ENCODE measurements at regions not wholly inside any gene's neighbourhood (a gene's known extent, or its start where the extent isn't known, plus 50 kb on each side); places are given as distances from the start of the nearest gene placed in this dataset.
"Not testable (repeated sequence)": the region's sequence is repeated elsewhere in the genome, so short reads cannot be mapped to it uniquely, and the experiment has no call there.

DNA sequence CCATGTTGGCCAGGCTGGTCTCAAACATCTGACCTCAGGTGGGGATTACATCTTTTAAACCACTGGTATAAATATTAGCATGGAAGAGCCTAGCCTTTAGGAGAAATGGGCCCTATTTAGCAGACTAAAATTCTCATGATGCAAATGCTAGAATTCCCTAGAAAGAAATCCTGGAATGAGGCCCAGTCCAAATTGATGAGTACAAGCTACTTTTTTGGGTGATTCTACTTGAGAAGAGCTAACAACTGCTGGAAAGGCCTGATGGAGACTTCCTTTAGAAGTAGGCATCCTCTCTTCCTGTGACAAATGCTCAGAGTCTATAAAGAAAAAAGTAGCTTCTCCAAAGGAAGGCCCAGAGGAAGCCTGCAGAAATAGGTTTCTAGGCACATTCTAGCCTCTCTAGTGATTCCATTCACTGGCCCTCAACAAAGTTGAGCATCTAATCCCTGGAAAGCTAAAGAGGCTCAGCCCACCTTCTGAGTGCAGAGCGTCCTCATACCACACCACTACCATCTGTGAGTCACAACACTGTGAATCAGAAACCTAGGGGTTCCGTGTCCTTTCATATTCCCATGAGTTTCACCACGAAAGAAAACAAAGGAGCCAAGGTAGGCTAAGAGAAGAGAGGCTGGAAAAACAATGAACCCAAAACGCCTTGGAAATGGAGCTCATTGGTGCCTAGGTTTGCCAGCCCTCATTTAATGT lies 183.1 kb downstream of the C1D start:
- no peak for DNase-seq

DNA sequence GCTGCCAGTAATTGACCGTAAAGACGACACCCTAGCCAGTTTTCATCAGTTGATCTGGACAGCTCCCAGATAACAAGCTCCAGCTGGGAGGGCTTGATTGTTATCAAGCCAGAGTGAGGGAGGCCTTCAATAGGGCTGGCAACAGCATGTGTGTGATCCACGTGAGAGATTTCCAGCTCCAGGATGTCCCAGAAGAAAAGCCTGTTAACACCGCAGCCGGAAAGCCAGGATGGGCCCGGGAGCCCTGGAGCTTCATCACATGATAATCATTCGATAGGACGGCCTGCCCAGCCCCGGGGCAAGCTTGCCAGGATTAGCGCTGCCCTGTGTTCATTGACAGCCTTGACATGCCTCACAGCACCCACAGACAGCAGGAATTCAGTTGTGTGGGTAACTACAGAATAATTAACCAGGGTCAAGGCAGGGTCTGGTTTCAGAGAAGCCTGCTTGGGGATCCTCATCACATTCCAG lies 182.5 kb downstream of the C1D start:
- no peak for DNase-seq

DNA sequence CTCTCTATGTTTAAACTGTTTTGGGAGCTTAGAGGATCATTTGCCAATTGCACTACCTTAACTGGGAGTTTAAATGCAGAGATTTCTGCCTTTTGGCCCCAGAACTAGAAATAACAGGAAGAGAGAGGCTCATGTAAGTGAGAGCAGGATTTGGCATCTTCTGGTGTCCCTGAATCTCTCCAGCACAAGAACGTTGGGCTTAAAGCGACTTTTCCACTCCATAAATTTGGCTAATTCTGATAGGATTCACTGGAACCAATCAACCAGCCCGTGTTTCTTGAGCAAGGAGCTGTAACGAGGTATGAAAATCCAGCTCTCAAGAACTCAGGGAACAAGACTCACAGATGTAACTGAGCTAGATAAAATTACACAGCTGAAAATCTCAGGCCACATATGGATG lies 181.0 kb downstream of the C1D start:
- DNase-seq: no peak

DNA sequence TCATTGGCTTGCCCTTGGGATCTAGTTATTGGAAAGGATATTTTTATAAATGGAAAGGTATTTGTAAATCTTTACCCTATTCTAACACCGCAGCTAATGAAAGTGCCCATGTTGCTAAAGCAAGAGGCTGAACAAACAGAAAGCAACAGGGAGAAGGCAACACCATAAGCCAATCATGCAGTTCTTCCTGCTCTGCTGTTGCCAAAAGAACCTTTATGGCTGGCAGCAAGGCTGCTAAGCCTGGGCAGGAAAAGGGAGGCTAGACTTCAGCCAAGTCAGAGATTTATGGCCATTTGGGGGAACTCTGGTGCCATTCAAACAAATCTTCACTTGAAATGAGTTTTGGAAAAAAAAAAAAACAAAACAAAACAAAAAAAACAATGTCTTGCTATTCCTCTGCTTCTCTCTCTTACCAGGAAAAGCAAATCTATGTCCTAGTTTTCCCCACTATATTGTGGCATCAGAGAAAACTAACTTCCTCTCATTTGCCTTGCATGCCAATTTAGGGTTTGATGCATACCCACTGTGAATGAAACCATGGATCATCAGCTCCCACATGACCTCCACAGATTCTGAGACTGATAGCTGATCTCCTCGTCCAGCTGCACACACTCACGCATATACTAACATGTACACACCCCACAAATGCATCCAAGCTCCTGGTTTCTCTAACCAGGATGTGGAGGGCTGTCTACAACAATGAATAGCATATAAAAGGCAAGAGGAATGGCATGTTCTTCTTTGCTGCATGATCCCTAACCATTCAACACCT lies 179.3 kb downstream of the C1D start:
- no peak for DNase-seq

DNA sequence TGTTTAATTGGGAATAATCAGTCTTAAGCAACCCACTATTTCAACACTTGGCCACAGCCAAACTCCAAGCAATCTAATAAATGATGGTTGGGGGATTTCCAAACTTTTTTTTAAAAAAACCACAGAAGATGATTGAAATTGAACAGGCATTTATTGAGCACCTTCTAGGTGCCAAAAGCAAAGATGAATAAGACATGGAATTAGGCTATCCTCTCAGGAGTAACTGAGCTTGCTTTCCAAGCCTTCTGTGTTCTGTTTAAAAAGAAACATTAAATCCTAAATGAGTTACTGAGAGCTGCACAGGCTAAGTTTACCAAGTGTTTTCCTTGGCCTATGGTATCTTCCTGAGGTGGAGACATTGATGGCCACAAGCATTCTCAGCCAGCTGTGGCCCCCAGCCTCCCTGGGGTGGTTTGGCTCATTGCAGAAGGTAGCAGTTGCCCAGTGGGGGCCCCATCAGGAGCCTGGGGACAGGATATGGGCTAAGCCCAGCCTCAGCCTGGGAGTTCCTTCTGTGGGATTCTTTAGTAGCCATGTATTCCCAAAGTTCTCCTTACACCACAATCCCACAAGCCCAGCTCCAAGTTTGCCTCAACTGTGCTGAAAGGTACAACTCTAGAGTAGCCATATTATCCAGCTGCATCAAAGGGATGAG lies 174.3 kb downstream of the C1D start:
- no peak for DNase-seq

DNA sequence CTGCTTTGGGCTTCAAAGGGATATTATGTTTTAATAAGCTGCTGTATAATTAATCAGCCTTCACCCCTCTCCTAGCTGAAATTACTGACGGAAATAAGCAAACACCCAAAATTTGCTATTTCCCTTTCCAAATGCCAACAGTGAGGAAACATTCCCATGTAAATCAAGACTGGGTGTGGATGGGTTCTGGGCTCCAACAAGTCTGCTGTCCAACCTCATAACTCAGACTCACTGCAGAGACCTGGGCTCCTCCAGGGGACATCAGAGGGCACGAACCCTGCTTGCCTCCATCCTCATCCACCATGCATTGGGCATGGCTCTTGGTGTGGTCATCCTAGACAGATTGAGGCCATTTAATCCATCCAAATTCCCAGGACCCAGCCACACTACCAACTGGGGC lies 173.7 kb downstream of the C1D start:
- DNase-seq: no peak

DNA sequence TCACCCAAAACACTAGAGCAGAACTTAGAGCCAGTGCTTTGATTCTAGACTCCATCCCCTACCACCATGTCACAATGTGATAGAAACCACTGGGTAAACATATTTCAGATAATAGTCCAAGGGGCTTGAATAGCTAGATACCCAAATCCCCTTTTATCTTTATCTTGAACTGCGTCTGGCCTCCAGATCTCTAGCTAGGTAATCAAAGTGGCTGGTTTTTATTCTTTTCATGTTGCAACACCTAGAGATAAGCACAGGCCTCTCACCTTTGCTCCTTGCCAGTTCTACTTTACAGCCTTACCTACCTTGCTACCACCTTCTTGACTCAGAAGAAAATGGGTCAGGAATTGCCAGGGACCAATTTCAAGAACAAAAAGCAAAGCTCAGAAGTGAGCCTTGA lies 171.2 kb downstream of the C1D start:
- no peak for DNase-seq

DNA sequence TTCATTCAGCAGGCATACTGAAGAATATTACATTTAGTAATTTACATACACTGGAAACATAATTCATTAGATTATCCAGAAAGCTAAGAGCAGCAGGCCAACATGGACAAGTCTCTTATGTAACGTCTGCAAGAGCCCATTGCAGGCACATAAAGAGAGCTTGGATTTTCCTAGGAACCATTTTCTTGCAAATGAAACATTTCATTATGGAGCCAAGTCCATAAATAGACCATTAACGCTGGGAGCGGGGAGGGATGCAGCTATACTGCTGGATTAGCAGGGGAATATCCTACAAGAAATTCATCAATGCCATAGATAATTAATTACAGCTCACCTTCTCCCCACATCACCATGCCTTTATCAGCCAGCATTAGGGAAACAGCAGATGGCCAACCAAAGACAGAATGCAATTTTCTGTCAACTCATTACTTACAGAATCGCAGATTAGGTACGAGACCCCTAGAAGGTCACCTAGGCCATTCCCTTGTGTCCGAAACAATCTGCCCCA lies 170.4 kb downstream of the C1D start:
- DNase-seq: no peak

DNA sequence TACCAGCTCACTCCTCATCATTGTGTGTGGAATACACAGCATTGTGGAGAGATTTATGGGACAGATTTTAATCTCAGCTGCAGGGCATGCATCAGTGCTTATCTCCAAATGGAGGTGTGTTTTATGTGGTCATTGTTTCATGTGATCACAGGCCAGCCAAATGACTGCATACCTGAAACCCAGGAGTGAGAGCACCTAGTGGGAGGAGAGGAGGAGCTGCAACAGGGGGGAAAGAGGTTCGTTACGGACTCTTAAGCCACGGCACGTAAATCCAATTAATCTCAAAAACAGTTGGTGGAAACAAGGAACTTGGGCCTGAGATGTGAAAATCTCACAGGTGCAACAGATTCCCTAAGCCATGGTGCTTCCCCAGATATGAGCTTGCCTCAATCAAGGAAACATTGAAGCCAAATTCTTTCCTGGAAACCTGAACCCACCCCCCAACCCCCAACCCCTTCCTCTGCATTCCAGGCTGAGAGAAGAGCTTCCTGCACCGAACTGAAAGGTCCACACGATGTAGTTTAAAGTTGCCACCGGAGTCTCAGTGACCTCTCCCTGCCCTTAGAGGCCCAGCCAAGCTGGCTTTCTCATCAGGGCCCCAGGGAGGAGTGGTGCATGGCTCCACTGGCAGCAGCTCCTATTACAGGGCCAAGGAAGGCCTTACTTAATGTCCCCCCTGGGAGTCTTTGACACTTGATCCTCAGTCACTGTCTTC lies 167.4 kb downstream of the C1D start:
- DNase-seq: no peak

DNA sequence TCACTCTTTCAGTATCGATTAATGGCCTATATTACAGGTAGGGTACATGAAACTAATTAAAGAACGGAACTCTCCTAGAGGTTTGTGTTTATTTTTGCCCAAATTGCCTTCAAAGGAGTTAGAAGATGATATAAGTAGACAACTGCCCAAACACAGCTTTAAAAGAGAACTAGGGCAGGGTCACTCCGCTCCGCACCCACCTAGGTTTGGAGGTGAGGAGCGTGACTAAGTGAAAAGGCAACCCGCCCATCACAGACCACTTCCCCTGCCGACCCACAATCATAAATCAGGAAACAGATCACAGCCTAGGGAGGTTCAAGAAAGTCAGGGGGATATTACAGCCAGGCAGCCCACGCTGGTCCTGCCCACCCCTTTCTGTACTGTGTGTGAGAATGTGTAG lies 166.7 kb downstream of the C1D start:
- no peak for DNase-seq

DNA sequence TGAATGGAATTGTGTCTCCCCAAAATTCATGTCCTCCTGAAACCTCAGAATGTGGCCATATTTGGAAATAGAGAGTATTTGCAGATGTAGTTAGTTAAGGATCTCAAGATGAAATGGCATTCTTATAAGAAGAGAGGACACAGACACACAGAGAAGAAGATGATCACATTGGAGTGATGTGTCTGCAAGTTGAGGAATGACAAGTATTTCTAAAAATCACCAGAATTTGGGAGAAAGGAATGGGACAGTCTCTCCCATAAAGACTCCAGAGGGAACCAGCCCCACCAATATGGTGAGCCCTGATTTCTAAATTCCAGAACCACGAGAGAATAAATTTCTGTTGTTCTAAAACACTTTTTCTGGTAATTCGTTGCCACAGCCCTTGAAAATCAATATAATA lies 166.3 kb downstream of the C1D start:
- DNase-seq: no peak

DNA sequence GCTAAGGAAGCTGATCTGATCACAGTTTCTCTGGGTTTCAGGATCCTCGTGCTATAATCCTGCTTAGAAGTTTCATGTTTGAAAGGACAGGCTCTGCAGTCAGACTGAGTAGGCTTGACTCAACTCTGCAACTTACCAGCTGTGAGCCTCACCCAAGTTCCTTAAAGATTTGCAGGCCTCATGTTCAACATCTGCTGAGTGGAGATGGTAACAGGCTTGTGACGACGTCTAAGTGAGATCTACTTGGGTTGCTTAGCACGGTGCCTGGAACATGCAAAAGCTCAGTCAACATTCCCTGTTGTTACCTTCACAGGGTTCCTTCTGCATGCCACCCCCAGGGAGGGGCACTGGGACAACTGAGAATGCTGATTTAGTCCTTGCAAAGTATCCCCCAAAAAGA lies 164.2 kb downstream of the C1D start:
- DNase-seq: no peak

DNA sequence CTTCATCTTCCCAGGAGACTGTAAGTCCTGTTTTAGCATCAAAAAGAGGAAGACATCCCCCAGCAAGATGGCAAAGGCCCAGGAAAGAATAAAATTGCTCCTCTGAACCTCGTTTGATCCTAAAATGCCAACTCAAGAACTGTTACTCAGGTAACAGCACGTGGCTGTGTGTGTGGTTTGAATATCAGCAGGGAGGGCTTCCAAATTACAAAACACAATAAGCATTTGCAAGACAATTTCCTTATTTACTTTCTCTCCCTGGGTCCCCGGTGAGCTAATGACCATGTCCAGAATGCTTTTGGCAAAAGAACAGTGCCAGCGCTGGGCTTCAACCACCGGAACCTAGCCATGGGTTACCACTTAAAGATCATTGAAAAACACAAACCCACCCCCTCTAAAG lies 163.6 kb downstream of the C1D start:
- peak; percentile 36 for DNase-seq

DNA sequence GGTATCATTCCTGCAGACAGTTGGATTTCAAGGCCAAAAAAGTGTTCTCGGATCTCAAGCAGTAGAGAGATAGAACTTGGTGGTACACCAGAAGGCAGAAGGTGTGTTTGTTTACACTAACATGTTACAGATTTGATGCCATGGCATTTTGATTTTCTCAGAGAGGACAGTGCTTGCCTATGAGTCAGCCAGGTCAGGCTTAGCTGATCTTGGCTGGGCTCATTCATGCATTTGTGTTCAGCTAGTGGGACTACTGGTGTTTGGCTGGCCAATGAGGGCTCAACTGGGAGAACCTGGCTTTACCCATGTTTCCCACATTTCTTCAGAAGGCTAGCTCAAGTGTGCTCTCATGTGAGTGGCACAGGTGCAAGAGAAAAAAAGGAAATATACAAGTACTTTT lies 162.0 kb downstream of the C1D start:
- DNase-seq: no peak

DNA sequence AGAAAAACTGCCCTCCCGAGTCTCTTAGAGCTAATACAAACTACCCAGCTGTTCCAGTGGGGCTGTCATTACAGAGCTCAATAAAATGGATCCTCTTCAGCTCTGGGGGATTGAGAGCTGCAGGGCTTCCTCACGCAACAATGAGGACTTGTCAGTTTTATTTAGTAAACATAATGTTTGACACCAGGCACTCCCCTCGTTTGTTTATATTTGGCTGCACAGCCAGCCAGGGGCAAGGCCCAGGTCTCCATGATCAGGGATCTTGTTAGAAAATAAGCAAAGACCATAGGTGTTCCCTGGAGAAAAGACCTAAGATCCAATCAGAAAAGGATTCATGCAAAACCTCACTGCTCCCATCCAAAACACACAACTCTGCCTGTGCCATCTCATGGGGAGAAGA lies 158.2 kb downstream of the C1D start:
- no peak for DNase-seq

DNA sequence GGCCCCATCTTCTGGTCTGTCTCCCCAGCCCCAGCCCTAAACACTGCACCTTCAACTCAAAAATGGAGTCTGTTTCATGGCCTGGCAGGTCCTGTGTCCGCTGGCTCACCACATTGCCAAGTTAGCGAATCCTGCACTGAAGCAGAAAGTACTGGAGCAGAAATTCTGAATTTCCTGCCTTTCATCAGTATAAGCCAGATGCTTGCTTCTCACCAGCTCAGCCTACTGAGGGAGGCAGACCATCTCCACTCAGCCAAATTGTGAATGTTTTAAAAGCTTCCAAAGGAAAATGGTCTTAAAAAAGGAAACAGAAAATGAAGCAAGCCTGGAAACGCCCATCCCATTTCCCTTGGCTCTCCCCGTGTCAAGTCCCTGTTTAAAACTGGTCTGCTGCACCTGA lies 157.8 kb downstream of the C1D start:
- DNase-seq: no peak

DNA sequence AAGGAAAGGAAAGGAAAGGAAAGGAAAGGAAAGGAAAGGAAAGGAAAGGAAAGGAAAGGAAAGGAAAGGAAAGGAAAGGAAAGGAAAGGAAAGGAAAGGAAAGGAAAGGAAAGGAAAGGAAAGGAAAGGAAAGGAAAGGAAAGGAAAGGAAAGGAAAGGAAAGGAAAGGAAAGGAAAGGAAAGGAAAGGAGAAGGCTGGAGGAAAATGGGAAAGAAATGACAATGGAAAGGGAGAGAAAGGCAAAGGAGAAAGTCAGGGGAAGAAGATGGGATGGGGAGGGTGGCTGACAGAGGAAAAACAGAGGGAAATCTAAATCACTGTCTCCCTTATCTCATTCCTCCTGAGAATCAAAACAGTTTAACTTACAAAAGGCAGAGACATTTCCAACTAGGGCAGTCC lies 156.3 kb downstream of the C1D start:
- DNase-seq: not testable (repeated sequence)

DNA sequence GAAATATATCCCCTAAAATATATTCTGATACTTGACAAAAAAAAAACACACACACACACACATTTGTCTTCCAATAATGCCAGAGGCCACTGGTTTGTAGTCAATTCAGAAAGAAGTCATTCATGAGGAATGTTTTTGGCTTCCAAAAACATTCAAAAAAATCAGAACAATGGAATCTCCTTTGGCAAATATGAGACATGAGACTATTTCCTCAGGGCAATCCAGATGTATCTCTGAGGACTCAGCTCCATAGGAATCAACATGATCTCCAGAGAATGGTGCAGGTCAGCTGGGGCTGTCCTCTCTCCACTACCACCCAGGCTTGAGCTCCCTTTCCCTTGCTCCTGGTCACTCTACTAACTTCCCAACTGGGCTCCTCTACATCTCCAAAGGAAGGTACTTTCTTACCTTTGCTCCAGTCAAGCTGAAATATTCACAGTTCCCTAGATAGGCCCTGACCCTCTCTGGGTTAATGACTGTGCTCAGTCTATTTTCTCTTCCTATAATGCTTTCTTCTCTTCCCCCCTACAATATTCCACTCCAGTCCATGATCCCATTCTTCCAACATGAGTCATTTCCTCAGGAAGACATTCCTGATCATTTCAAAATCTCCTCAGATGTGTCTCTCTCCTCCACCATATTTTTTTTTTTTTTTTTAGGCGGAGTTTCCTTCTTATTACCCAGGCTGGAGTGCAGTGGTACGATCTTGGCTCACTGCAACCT lies 145.3 kb downstream of the C1D start:
- DNase-seq: no peak

DNA sequence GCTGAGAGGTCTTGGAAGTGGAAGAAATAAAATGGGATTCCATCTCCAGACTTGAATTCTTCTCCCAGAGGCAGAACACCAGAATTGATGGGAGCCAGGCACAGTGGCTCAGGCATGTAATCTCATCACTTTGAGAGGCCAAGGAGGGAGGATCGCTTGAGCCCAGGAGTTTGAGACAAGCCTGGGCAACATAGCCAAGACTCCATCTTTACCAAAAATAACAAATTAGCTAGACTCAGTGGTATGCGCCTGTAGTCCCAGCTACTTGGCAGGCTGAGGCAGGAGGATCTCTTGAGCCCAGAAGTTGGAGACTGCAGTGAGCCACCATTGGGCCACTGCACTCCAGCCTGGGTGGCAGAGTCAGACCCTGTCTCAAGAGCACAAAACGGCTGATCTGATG lies 144.3 kb downstream of the C1D start:
- DNase-seq: no peak

DNA sequence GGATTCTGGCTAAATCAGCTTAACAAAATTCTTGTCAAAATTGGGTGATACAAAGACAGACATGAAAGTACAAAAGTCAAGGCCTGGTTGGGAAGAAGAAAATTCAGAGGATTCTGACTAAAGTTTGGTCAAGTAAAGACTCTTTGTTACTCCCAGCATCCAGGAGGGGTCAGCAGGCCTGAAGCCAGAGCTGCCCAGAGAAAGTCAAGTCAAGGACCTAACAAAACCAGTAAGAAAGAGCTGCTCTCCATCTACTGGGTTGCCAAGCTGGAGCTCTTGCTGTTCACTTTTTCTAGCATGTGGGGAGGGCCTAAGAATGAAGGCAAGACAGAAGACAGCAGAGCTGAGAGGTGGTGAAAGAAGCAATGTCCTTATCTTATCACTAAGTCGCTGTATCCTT lies 143.3 kb downstream of the C1D start:
- no peak for DNase-seq

DNA sequence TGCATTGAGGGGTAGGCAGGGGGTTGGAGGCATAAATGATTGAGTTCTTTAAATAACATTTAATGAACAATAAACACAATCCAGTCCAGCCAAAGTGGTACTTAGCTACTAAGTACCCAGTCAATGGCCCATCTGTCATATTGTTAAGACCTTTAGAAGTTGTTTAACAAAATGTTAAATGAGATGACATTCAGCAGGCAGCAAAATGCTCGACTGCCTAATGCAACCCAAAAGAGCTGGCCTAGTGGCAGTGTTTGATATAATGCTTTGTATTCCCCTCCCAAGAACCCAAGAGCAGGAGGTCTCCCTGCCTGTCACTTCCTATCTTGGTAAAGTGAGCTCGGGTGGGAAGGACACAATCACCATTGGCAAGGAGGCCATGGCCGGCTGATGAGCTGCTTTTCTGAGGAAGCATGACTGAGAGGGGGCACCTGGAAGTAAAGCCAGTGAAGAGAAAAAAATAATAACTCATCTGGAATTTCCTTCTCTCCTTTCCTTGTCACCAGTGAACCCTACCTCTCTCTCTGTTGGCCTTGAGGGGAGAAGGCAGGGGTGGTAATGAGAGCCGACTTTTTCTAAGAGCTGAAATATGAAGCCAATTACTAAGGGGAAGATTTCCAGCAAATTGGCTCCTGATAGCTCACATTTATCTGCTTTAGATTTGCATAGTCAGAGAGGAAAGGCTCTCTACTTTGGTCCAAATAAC lies 140.6 kb downstream of the C1D start:
- peak; percentile 68 for DNase-seq

DNA sequence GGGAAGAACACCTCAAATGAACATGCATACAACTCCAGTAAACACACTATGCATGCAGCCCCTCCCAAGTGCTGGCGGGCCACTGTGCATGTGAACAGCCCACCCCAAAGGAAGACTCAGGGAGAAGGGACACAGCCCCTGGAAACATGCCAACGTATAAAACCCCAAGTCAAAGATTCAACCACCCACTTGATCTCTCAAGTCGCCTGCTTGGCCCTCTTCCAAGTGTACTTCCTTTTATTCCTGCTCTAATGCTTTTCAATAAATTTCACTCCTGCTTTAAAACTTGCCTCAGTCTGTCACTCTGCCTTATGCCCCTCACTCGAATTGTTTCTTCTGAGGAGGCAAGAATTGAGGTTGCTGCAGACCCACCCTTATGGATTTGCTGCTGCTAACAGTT lies 139.1 kb downstream of the C1D start:
- peak; percentile 40 for DNase-seq
